IMR-90 (cell line): ENCODE measurements at regions not wholly inside any gene's neighbourhood (a gene's known extent, or its start where the extent isn't known, plus 50 kb on each side); places are given as distances from the start of the nearest gene placed in this dataset.

Experiments
- ATAC-seq: fragments of 200-7000 bp; cut with Tn5 transposase; 2 replicates; pipeline ENCODE4 v1.9.1; 2020; ENCODE audit warnings: low read depth, mild to moderate bottlenecking, moderate library complexity
- BruUV-seq: library from RNA; stranded (reverse); fragments of 400-500 nt; replicated peaks from 2 replicates; lab custom pipeline; 2021; lab: Mats Ljungman, UMichigan
- CTCF ChIA-PET: fragments of 300-600 bp; formaldehyde crosslinking; extraction: SDS; loops from one replicate; lab custom pipeline; 2021; ENCODE audit warnings: antibody characterized with exemption; lab: Yijun Ruan, JAX
- POLR2A ChIA-PET: fragments of 300-600 bp; sonication (Branson Sonifier 250); formaldehyde crosslinking; loops from one replicate; lab custom pipeline; 2022; ENCODE audit warnings: antibody characterized with exemption; ENCODE audit not compliant: unreplicated experiment; lab: Charles Lee
- DNase-seq: peaks from one replicate; pipeline ENCODE4 v3.0.0; 2013
- H2AFZ ChIP-seq: replicated peaks from 2 replicates; pipeline ENCODE3; 2013; ENCODE audit warnings: low read length, mild to moderate bottlenecking; ENCODE audit not compliant: poor library complexity
- H2AK5ac ChIP-seq: 2 replicates; pipeline ENCODE4 v1.6.1; 2013; ENCODE audit warnings: low read depth, low read length, inconsistent platforms
- H2AK9ac ChIP-seq: replicated peaks from 2 replicates; pipeline ENCODE3; 2013; ENCODE audit warnings: mild to moderate bottlenecking, low read depth, low read length, moderate library complexity; ENCODE audit not compliant: poor library complexity
- H2BK120ac ChIP-seq: 2 replicates; pipeline ENCODE4 v1.6.1; 2013; ENCODE audit warnings: low read depth, low read length, inconsistent platforms
- H2BK15ac ChIP-seq: 3 replicates; pipeline ENCODE4 v1.6.1; 2013; ENCODE audit warnings: low read depth, low read length, inconsistent platforms
- H2BK20ac ChIP-seq: 2 replicates; pipeline ENCODE4 v1.6.1; 2013; ENCODE audit warnings: low read depth, mild to moderate bottlenecking, inconsistent platforms, low read length, moderate library complexity
- H2BK5ac ChIP-seq: 2 replicates; pipeline ENCODE4 v1.6.1; 2013; ENCODE audit warnings: mild to moderate bottlenecking, low read depth, low read length, inconsistent platforms; ENCODE audit not compliant: poor library complexity, severe bottlenecking
- H3K14ac ChIP-seq: replicated peaks from 2 replicates; pipeline ENCODE4 v1.6.1; 2013; ENCODE audit warnings: low read depth, low read length, inconsistent platforms
- H3K18ac ChIP-seq: 2 replicates; pipeline ENCODE4 v1.6.1; 2013; ENCODE audit warnings: low read depth, low read length, control low read depth
- H3K23ac ChIP-seq: 2 replicates; pipeline ENCODE4 v1.6.1; 2013; ENCODE audit warnings: low read depth, low read length, inconsistent platforms
- H3K27ac ChIP-seq: 2 replicates; pipeline ENCODE4 v1.5.1; 2013; ENCODE audit warnings: mild to moderate bottlenecking, control low read depth, low read length; ENCODE audit not compliant: insufficient read depth
- H3K27me3 ChIP-seq: 2 replicates; pipeline ENCODE4 v1.6.1; 2013; ENCODE audit warnings: low read length; ENCODE audit not compliant: control insufficient read depth, insufficient read depth
- H3K36me3 ChIP-seq: 2 replicates; pipeline ENCODE4 v1.6.1; 2013; ENCODE audit warnings: low read length, mixed read lengths; ENCODE audit not compliant: control insufficient read depth, insufficient read depth
- H3K4ac ChIP-seq: 2 replicates; pipeline ENCODE4 v1.6.1; 2013; ENCODE audit warnings: low read depth, low read length, inconsistent platforms
- H3K4me1 ChIP-seq: 2 replicates; pipeline ENCODE4 v1.6.1; 2013; ENCODE audit warnings: low read length, mixed read lengths; ENCODE audit not compliant: control insufficient read depth, insufficient read depth
- H3K4me2 ChIP-seq: 2 replicates; pipeline ENCODE4 v1.6.1; 2013; ENCODE audit warnings: low read depth, mild to moderate bottlenecking, control low read depth, low read length, moderate library complexity
- H3K4me3 ChIP-seq: 2 replicates; pipeline ENCODE4 v1.5.1; 2013; ENCODE audit warnings: low read depth, mild to moderate bottlenecking, control low read depth, low read length, moderate library complexity; ENCODE audit not compliant: insufficient read depth
- H3K56ac ChIP-seq: 2 replicates; pipeline ENCODE4 v1.6.1; 2013; ENCODE audit warnings: low read length, inconsistent platforms; ENCODE audit not compliant: insufficient read depth; ENCODE audit errors: extremely low read depth
- H3K79me1 ChIP-seq, 2 experiments: 2 replicates each; pipeline ENCODE4 v1.6.1; 2013; ENCODE audit warnings: low read length in 2 of 2, inconsistent platforms in 1 of 2, low read depth in 1 of 2
- H3K9ac ChIP-seq: 2 replicates; pipeline ENCODE4 v1.6.1; 2013; ENCODE audit warnings: low read depth, low read length, control low read depth
- H3K9me1 ChIP-seq: 2 replicates; pipeline ENCODE4 v1.6.1; 2013; ENCODE audit warnings: low read length, inconsistent platforms; ENCODE audit not compliant: insufficient read depth
- H3K9me3 ChIP-seq: 2 replicates; pipeline ENCODE4 v1.6.1; 2013; ENCODE audit warnings: low read length; ENCODE audit not compliant: control insufficient read depth, insufficient read depth
- H4K20me1 ChIP-seq: 2 replicates; pipeline ENCODE4 v1.6.1; 2013; ENCODE audit warnings: low read length, inconsistent platforms; ENCODE audit not compliant: insufficient read depth
- H4K5ac ChIP-seq: 2 replicates; pipeline ENCODE4 v1.6.1; 2013; ENCODE audit warnings: mild to moderate bottlenecking, low read depth, low read length, control low read depth
- H4K8ac ChIP-seq, 2 experiments: 2 replicates each; pipeline ENCODE4 v1.6.1; 2013; ENCODE audit warnings: low read depth in 2 of 2, low read length in 2 of 2, control low read depth in 1 of 2, inconsistent platforms in 1 of 2
- H4K91ac ChIP-seq: 2 replicates; pipeline ENCODE4 v1.6.1; 2013; ENCODE audit warnings: low read depth, low read length, inconsistent platforms; ENCODE audit not compliant: insufficient read depth
- BHLHE40 ChIP-seq: fragments of 150-350 bp; IDR thresholded peaks from 2 replicates; pipeline ENCODE4 v1.6.1; 2016; ENCODE audit warnings: mild to moderate bottlenecking, low read depth, low read length
- CEBPB ChIP-seq: IDR thresholded peaks from 2 replicates; pipeline ENCODE4 v1.6.1; 2012; ENCODE audit warnings: low read depth, low read length, improper control_type of control experiment
- CHD1 ChIP-seq: IDR thresholded peaks from 2 replicates; pipeline ENCODE4 v1.6.1; 2012; ENCODE audit warnings: low read depth, low read length, improper control_type of control experiment
- FOS ChIP-seq: fragments of 150-350 bp; IDR thresholded peaks from 2 replicates; pipeline ENCODE4 v1.6.1; 2016; ENCODE audit warnings: low read depth, low read length
- MAZ ChIP-seq: IDR thresholded peaks from 2 replicates; pipeline ENCODE4 v1.6.1; 2012; ENCODE audit warnings: low read depth, mild to moderate bottlenecking, low read length, improper control_type of control experiment, moderate library complexity, borderline replicate concordance
- MXI1 ChIP-seq: IDR thresholded peaks from 2 replicates; pipeline ENCODE4 v1.6.1; 2012; ENCODE audit warnings: low read depth, mild to moderate bottlenecking, low read length, moderate library complexity, borderline replicate concordance
- NFE2L2 ChIP-seq: fragments of 150-350 bp; IDR thresholded peaks from 2 replicates; pipeline ENCODE4 v1.6.1; 2016; ENCODE audit warnings: low read depth, mild to moderate bottlenecking, low read length
- POLR2A ChIP-seq: IDR thresholded peaks from 2 replicates; pipeline ENCODE4 v1.6.1; 2012; ENCODE audit warnings: mild to moderate bottlenecking, low read depth, low read length
- RCOR1 ChIP-seq: IDR thresholded peaks from 2 replicates; pipeline ENCODE4 v1.6.1; 2012; ENCODE audit warnings: mild to moderate bottlenecking, low read length, improper control_type of control experiment; ENCODE audit not compliant: insufficient replicate concordance
- SMC3 ChIP-seq: fragments of 150-350 bp; IDR thresholded peaks from 2 replicates; pipeline ENCODE4 v1.6.1; 2016; ENCODE audit warnings: low read depth, mild to moderate bottlenecking, antibody characterized with exemption, low read length, moderate library complexity
- WGBS, 2 experiments: methylation state at CpG; one replicate each; pipeline versions ENCODE4 v1.1.5 to v1.1.7; 2013; ENCODE audit warnings: missing lambda C conversion rate in 2 of 2; ENCODE audit not compliant: insufficient read length in 1 of 2; ENCODE audit errors: extremely low coverage in 2 of 2; 5-methylcytosine and 5-hydroxymethylcytosine counted together
- dilution Hi-C: fragments of 300-500 bp; cut with HindIII; formaldehyde crosslinking; loops from one replicate; pipeline ENCODE4 v1.14.3; 2018; ENCODE audit warnings: low sequenced_read_pairs; ENCODE audit not compliant: unreplicated experiment
- in situ Hi-C: fragments of 300-500 bp; cut with MboI; formaldehyde crosslinking; loops from 3 replicates; pipeline ENCODE4 v1.14.3; 2019; ENCODE audit warnings: low sequenced_read_pairs, inconsistent platforms, mixed read lengths
- intact Hi-C: fragments of 100-400 bp; cut with micrococcal nuclease; formaldehyde crosslinking; loops from 2 replicates; pipeline ENCODE4 v1.10.0; 2022
- TF ChIP-seq, protein P1 (sequence below): fragments of 150-350 bp; IDR thresholded peaks from 2 replicates; pipeline ENCODE4 v1.6.1; 2016; ENCODE audit warnings: low read depth, mild to moderate bottlenecking, low read length, moderate library complexity, borderline replicate concordance
- TF ChIP-seq, protein P2 (sequence below): conservative IDR thresholded peaks from 2 replicates; pipeline ENCODE4 v1.5.1; 2012; ENCODE audit warnings: mild to moderate bottlenecking, low read depth, low read length, improper control_type of control experiment

GRCh38 chr2:118548880-118549488 lies 298.5 kb downstream of the EN1 start:
- Histone ChIP-seq H3K4me2 (no peak overlapping the region), H3K56ac (no peak overlapping the region), H3K18ac (no peak overlapping the region), H3K4me1 (no peaks in the 10 kb centered on the region), H3K14ac (no peak overlapping the region), H3K79me1 (no peaks in the 10 kb centered on the region), H3K4ac (no peak overlapping the region), H2BK20ac (no peak overlapping the region), H2AFZ (no peak overlapping the region), H3K23ac (no peak overlapping the region), H3K9me1 (no peaks in the 10 kb centered on the region), H3K27me3 (no peaks in the 10 kb centered on the region), H3K9ac (no peak overlapping the region), H4K8ac (no peak overlapping the region), H4K5ac (no peak overlapping the region), H2AK5ac (no peak overlapping the region), H2BK120ac (no peak overlapping the region), H3K9me3 (no peaks in the 10 kb centered on the region), H4K91ac (no peak overlapping the region), H3K4me3 (no peak overlapping the region), H2AK9ac (no peak overlapping the region), H2BK15ac (no peak overlapping the region), H3K36me3 (no peaks in the 10 kb centered on the region), H2BK5ac (no peak overlapping the region), H4K20me1 (no peaks in the 10 kb centered on the region), H3K27ac (no peak overlapping the region)
- ATAC-seq (no peak), DNase-seq (no peak)
- 0% methylated on average over 2 of the region's 8 CpGs; no CpG with 5 or more reads in 1 of the 2 experiments for WGBS, 2 experiments
- no TSS peak for BruUV-seq
- CTCF ChIA-PET: interaction anchor here (0.6 kb wide), 1 partner anchor 1691 kb away, joined by 4 read pairs; no protein-coding TSS in a partner anchor
- no peak for TF ChIP-seq FOS
- TF ChIP-seq NFE2L2: no peak
- no peak for TF ChIP-seq BHLHE40
- TF ChIP-seq MXI1: no peak
- no peak for TF ChIP-seq CHD1
- no peak for TF ChIP-seq POLR2A
- TF ChIP-seq SMC3: no peak
- TF ChIP-seq MAZ: no peak
- TF ChIP-seq CEBPB: no peak
- TF ChIP-seq, protein P1, sequence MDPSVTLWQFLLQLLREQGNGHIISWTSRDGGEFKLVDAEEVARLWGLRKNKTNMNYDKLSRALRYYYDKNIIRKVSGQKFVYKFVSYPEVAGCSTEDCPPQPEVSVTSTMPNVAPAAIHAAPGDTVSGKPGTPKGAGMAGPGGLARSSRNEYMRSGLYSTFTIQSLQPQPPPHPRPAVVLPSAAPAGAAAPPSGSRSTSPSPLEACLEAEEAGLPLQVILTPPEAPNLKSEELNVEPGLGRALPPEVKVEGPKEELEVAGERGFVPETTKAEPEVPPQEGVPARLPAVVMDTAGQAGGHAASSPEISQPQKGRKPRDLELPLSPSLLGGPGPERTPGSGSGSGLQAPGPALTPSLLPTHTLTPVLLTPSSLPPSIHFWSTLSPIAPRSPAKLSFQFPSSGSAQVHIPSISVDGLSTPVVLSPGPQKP: no peak
- TF ChIP-seq, protein P2, sequence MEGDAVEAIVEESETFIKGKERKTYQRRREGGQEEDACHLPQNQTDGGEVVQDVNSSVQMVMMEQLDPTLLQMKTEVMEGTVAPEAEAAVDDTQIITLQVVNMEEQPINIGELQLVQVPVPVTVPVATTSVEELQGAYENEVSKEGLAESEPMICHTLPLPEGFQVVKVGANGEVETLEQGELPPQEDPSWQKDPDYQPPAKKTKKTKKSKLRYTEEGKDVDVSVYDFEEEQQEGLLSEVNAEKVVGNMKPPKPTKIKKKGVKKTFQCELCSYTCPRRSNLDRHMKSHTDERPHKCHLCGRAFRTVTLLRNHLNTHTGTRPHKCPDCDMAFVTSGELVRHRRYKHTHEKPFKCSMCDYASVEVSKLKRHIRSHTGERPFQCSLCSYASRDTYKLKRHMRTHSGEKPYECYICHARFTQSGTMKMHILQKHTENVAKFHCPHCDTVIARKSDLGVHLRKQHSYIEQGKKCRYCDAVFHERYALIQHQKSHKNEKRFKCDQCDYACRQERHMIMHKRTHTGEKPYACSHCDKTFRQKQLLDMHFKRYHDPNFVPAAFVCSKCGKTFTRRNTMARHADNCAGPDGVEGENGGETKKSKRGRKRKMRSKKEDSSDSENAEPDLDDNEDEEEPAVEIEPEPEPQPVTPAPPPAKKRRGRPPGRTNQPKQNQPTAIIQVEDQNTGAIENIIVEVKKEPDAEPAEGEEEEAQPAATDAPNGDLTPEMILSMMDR: no peak
- TF ChIP-seq RCOR1: no peak
- dilution Hi-C loops (no loop called here), intact Hi-C loops (no loop called here), in situ Hi-C loops (no loop called here)
- POLR2A ChIA-PET: no interaction called here
